T-cell (primary cell): ENCODE measurements at regions not wholly inside any gene's neighbourhood (a gene's known extent, or its start where the extent isn't known, plus 50 kb on each side); places are given as distances from the start of the nearest gene placed in this dataset.

ENCODE experiments used
- ATAC-seq, 4 experiments: fragments of 200-7000 bp in 3 of 4; fragments of 150-1000 bp in 1 of 4; cut with Tn5 transposase; replicated peaks in 1 of 4; 1 replicate in 3 of 4; 2 replicates in 1 of 4; pipeline ENCODE4 v1.10.0; 2021; ENCODE audit warnings: moderate library complexity in 3 of 4, mild to moderate bottlenecking in 2 of 4, moderate number of reproducible peaks in 1 of 4
- CTCF ChIA-PET, 2 donors: fragments of 300-600 bp; sonication (Branson Sonifier 250); formaldehyde crosslinking; loops; one replicate each; lab custom pipeline; 2022; ENCODE audit warnings: antibody characterized with exemption in 2 of 2; lab: Charles Lee
- POLR2A ChIA-PET, 2 donors: fragments of 300-600 bp; sonication (Branson Sonifier 250); formaldehyde crosslinking; loops; one replicate each; lab custom pipeline; 2022; ENCODE audit warnings: antibody characterized with exemption in 2 of 2; lab: Charles Lee
- DNase-seq, 35 experiments: peaks; one replicate each; pipeline versions ENCODE4 v3.0.0 to v3.0.0-alpha.2; 2013 to 2023
- H3K27ac ChIP-seq: one replicate; pipeline ENCODE4 v1.5.1; 2013; ENCODE audit warnings: low read length
- H3K27me3 ChIP-seq, 2 experiments: replicated peaks in 1 of 2; 1 replicate in 1 of 2; 2 replicates in 1 of 2; pipeline versions ENCODE4 v1.6.1 to v1.7.0; 2013; ENCODE audit warnings: low read length in 1 of 2, mixed read lengths in 1 of 2; ENCODE audit not compliant: control insufficient read depth in 2 of 2, insufficient read depth in 2 of 2; ENCODE audit errors: extremely low read depth in 1 of 2
- H3K36me3 ChIP-seq, 2 donors: 1 replicate in 1 of 2; 2 replicates in 1 of 2; pipeline versions ENCODE4 v1.6.1 to v1.7.0; 2013; ENCODE audit warnings: low read length in 1 of 2; ENCODE audit not compliant: control insufficient read depth in 2 of 2, insufficient read depth in 1 of 2; ENCODE audit errors: extremely low read depth in 1 of 2
- H3K4me1 ChIP-seq, 2 experiments: 1 replicate in 1 of 2; 2 replicates in 1 of 2; pipeline versions ENCODE4 v1.6.1 to v1.7.0; 2013; ENCODE audit warnings: low read length in 2 of 2, mixed read lengths in 1 of 2; ENCODE audit not compliant: insufficient read depth in 2 of 2, control insufficient read depth in 1 of 2; ENCODE audit errors: extremely low read depth in 1 of 2
- H3K4me3 ChIP-seq, 2 donors: 1 replicate in 1 of 2; 2 replicates in 1 of 2; pipeline versions ENCODE4 v1.5.1 to v1.7.0; 2013; ENCODE audit warnings: mild to moderate bottlenecking in 2 of 2, low read length in 1 of 2, moderate library complexity in 1 of 2; ENCODE audit not compliant: control insufficient read depth in 1 of 2; ENCODE audit errors: extremely low read depth in 1 of 2
- H3K9me3 ChIP-seq: 2 replicates; pipeline ENCODE4 v1.7.0; 2013
- H3K27ac Mint-ChIP-seq, 2 donors: one replicate each; pipeline ENCODE4 v1.8.0; 2020 to 2021; ENCODE audit warnings: mild to moderate bottlenecking in 2 of 2, mixed read lengths in 2 of 2
- H3K27me3 Mint-ChIP-seq, 2 donors: one replicate each; pipeline ENCODE4 v1.8.0; 2021 to 2022; ENCODE audit warnings: mixed read lengths in 2 of 2
- H3K36me3 Mint-ChIP-seq: one replicate; pipeline ENCODE4 v1.8.0; 2021; ENCODE audit warnings: mixed read lengths
- H3K4me1 Mint-ChIP-seq, 3 donors: one replicate each; pipeline ENCODE4 v1.8.0; 2020 to 2022; ENCODE audit warnings: mixed read lengths in 3 of 3, mild to moderate bottlenecking in 1 of 3
- H3K4me3 Mint-ChIP-seq, 3 donors: one replicate each; pipeline ENCODE4 v1.8.0; 2020 to 2022; ENCODE audit warnings: mild to moderate bottlenecking in 3 of 3, mixed read lengths in 3 of 3, moderate library complexity in 3 of 3
- H3K9me3 Mint-ChIP-seq, 3 donors: one replicate each; pipeline ENCODE4 v1.8.0; 2020 to 2022; ENCODE audit warnings: mixed read lengths in 3 of 3
- WGBS: methylation state at CpG from one replicate; pipeline ENCODE4 v1.1.5; 2013; ENCODE audit warnings: missing lambda C conversion rate; ENCODE audit not compliant: insufficient coverage; 5-methylcytosine and 5-hydroxymethylcytosine counted together

DNA sequence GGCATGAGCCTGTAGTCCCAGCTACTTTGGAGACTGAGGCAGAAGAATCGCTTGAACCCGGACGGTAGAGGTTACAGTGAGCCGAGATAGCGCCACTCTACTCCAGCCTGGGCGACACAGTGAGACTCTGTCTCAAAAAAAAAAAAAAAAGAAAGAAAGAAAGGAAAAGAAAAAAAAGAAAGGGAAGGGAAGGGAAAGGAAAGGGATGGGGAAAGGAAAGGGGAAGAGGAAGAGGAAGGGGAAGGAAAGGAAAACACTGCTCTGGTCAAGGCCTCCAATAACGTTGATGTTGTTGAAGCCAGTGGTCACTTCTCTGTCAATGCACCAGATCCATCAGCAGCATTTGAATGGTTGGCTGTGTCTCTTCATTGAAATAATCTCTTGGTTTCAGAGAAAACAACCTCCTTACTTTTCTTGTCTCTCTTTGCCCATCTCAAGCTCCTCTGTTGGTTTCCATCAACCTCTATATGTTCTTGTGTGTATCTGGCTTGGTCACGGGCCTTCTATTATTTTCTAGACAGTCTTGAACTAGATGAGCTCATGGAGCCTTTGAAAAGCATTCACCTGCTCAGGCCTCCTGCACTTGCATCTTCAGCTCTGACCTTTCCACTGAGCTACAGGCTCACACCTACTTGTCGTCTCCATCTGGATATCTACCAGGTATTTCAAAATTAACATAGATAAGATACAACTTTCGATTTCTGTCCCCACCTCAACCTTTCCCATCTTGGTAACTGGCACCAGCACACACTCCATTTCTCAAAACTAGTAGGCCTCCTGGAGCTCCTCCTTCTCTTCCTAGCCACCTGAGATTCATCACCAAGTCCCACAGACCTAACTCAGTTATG lies 69.4 kb upstream of the LAPTM4A start:
- POLR2A ChIA-PET = no interaction called here
- Mint-ChIP-seq H3K27ac (no peak overlapping the region), H3K4me3 (no peak overlapping the region), H3K27me3 (peaks cover 8 to 10% of the 10 kb centered on the region in 2 donors), H3K9me3 (no peaks in the 10 kb centered on the region), H3K4me1 (no peaks in the 10 kb centered on the region), H3K36me3 (no peaks in the 10 kb centered on the region)
- no peak for ATAC-seq
- Histone ChIP-seq H3K4me1 (no peaks in the 10 kb centered on the region), H3K9me3 (no peaks in the 10 kb centered on the region), H3K27me3 (peaks cover 0 to 23% of the 10 kb centered on the region in 2 experiments), H3K27ac (no peak overlapping the region), H3K36me3 (no peaks in the 10 kb centered on the region), H3K4me3 (no peak overlapping the region)
- no peak for DNase-seq
- CTCF ChIA-PET = interaction anchor here in 1 of 2 donors (0.6 kb wide), 2 partner anchors 15 to 151 kb away, joined by 3 to 4 read pairs; no protein-coding TSS in a partner anchor
- WGBS = 93% methylated on average over 6 of the region's 10 CpGs

DNA sequence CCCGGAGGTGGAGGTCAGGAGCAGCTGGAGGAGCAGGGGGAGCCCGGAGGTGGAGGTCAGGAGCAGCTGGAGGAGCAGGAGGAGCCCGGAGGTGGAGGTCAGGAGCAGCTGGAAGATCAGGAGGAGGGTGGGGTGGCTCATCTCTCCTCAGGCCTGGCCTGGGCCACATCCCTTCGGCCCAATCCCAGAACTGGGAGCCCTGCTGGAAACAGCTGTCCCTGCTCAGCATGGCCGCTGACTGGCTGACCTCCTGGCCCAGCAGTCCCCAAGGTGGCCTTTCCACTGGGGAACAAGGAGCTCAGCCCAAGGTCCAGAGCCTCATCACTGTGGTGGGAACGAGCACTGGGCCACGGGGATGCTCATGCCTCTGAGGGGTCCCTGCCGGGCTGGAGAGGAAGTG lies 66.6 kb upstream of the LAPTM4A start:
- H3K27me3 Mint-ChIP-seq = peaks cover 7 to 10% of the 10 kb centered on the region in 2 donors
- H3K27me3 ChIP-seq = peaks cover 0 to 33% of the 10 kb centered on the region in 2 experiments
- H3K36me3 ChIP-seq = no peaks in the 10 kb centered on the region
- CTCF ChIA-PET = interaction anchor here in 1 of 2 donors (0.6 kb wide), 1 partner anchor 34 kb away, joined by 3 read pairs; no protein-coding TSS in a partner anchor
- no peaks in the 10 kb centered on the region for H3K4me1 ChIP-seq
- WGBS = 77% methylated on average over 7 of the region's 8 CpGs
- no peak overlapping the region for H3K27ac ChIP-seq
- no peaks in the 10 kb centered on the region for H3K36me3 Mint-ChIP-seq
- ATAC-seq (no peak), DNase-seq (no peak)
- H3K27ac Mint-ChIP-seq = no peak overlapping the region
- H3K4me3 Mint-ChIP-seq = no peak overlapping the region
- no peaks in the 10 kb centered on the region for H3K9me3 ChIP-seq
- no peaks in the 10 kb centered on the region for H3K9me3 Mint-ChIP-seq
- no peak overlapping the region for H3K4me3 ChIP-seq
- POLR2A ChIA-PET = no interaction called here
- no peaks in the 10 kb centered on the region for H3K4me1 Mint-ChIP-seq

DNA sequence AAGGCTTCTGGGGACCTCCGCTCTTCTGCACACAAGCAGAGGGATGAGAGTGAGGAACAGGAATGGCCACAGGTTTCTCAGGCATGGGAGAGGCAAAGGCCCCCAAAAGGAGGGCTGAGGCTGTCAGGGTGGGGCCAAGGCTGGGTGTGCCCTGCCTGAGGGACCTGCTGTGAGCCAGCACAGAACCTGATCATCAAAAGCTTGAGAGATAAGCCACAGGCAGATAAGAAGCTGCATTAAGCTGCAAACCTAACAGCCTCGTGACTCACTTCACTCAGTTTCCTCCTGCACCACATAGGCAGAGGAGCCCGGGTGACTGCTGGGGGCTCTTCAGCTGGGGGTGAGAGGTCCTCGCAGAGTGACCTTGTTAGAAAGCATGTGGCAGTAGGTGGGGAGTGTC lies 64.5 kb upstream of the LAPTM4A start:
- WGBS = 83% methylated on average over 1 of the region's 4 CpGs
- Mint-ChIP-seq H3K27me3 (peaks cover 3 to 4% of the 10 kb centered on the region in 2 donors), H3K9me3 (no peaks in the 10 kb centered on the region), H3K4me3 (no peak overlapping the region), H3K4me1 (no peaks in the 10 kb centered on the region), H3K36me3 (no peaks in the 10 kb centered on the region), H3K27ac (no peak overlapping the region)
- CTCF ChIA-PET = no interaction called here
- Histone ChIP-seq H3K9me3 (no peaks in the 10 kb centered on the region), H3K27me3 (peaks cover 0 to 35% of the 10 kb centered on the region in 2 experiments), H3K36me3 (no peaks in the 10 kb centered on the region), H3K4me3 (no peak overlapping the region), H3K4me1 (no peaks in the 10 kb centered on the region), H3K27ac (no peak overlapping the region)
- ATAC-seq = no peak
- POLR2A ChIA-PET = no interaction called here
- no peak for DNase-seq

DNA sequence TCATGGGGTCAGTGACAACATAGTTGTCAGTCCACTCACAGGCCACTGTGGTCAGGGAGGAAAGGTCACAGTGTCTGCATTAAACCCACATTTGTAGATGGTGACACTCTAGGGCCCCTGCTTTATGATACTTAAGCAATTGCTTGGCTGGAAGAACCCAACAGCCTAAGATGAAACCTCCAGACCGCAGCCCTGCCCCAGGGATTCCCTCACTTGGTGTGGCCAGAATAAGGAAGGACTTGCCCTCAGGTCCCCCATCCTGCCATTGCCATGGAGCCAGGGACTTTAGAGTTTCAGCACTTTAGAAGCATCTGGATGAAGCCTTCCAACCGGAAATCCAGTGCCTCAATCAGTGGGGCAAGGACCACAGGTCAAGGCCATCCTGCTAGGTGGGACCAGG lies 63.9 kb upstream of the LAPTM4A start:
- ChIA-PET CTCF (interaction anchor here in 1 of 2 donors (0.5 kb wide), 1 partner anchor 74 kb away, joined by 4 read pairs; no protein-coding TSS in a partner anchor), POLR2A (no interaction called here)
- H3K27ac Mint-ChIP-seq = no peak overlapping the region
- no peaks in the 10 kb centered on the region for H3K4me1 Mint-ChIP-seq
- no peaks in the 10 kb centered on the region for H3K4me1 ChIP-seq
- 70% methylated on average over 2 of the region's 2 CpGs for WGBS
- H3K36me3 ChIP-seq = no peaks in the 10 kb centered on the region
- H3K27ac ChIP-seq = no peak overlapping the region
- no peak for DNase-seq
- no peaks in the 10 kb centered on the region for H3K36me3 Mint-ChIP-seq
- H3K27me3 Mint-ChIP-seq = peaks cover 4 to 5% of the 10 kb centered on the region in 2 donors
- ATAC-seq = no peak
- H3K27me3 ChIP-seq = peaks cover 0 to 37% of the 10 kb centered on the region in 2 experiments
- H3K9me3 Mint-ChIP-seq = no peaks in the 10 kb centered on the region
- H3K4me3 Mint-ChIP-seq = no peak overlapping the region
- no peaks in the 10 kb centered on the region for H3K9me3 ChIP-seq
- no peak overlapping the region for H3K4me3 ChIP-seq

DNA sequence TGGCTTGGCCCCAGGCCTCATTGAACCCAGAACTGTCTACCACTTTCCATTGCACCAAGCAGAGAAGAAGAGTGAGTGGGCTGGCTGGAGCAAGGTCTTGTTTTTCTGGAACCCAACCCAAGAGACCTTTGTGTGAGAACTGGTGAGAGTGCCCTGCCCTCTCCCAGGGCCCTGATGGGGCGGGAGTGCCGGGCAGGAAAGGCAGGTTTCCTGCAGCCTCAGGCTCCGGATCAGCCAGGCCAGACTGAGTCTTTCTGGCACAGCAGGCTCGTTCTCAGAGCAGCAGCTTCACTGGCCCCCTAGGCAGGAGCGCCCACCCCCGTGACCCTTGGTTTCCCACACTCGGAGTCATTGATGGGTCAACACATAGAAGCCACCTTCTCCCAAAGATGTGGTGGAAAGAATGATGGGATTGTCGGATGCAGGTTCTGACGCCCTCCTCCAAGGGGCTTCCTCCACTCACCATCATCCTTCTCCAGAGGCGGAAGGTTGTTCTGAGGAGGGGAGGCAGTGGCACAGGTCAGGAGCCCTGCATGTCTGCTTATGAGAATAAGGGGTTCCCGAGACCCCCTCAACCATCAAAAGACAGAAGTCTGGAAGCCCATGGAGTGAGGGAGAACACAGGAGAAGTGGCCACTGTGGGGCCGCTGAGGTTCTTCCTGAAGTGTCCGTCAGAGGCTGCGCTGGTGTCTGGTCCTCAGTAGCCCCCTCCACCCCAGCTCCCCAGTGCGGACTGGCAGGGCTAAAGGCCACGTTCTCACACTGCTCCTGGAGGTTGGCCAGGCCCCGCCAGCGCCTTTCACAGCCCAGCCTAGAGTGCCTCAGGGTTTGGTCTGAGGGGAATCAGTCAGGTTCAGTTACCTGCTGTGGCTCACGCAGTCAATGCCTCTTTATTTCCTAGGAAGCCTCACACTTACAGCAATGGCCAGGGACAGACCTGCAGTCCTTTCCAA lies 62.8 kb upstream of the LAPTM4A start:
- no peak overlapping the region for H3K4me3 ChIP-seq
- CTCF ChIA-PET = no interaction called here
- H3K36me3 ChIP-seq = no peaks in the 10 kb centered on the region
- POLR2A ChIA-PET = no interaction called here
- no peaks in the 10 kb centered on the region for H3K36me3 Mint-ChIP-seq
- H3K27me3 ChIP-seq = peaks cover 0 to 41% of the 10 kb centered on the region in 2 experiments
- no peak overlapping the region for H3K27ac ChIP-seq
- no peaks in the 10 kb centered on the region for H3K9me3 Mint-ChIP-seq
- H3K4me1 Mint-ChIP-seq = no peaks in the 10 kb centered on the region
- H3K27me3 Mint-ChIP-seq = peaks cover 6 to 13% of the 10 kb centered on the region in 2 donors
- H3K4me1 ChIP-seq = no peaks in the 10 kb centered on the region
- DNase-seq (no peak), ATAC-seq (no peak)
- no peaks in the 10 kb centered on the region for H3K9me3 ChIP-seq
- H3K4me3 Mint-ChIP-seq = no peak overlapping the region
- H3K27ac Mint-ChIP-seq = no peak overlapping the region
- WGBS = 23% methylated on average over 5 of the region's 19 CpGs

DNA sequence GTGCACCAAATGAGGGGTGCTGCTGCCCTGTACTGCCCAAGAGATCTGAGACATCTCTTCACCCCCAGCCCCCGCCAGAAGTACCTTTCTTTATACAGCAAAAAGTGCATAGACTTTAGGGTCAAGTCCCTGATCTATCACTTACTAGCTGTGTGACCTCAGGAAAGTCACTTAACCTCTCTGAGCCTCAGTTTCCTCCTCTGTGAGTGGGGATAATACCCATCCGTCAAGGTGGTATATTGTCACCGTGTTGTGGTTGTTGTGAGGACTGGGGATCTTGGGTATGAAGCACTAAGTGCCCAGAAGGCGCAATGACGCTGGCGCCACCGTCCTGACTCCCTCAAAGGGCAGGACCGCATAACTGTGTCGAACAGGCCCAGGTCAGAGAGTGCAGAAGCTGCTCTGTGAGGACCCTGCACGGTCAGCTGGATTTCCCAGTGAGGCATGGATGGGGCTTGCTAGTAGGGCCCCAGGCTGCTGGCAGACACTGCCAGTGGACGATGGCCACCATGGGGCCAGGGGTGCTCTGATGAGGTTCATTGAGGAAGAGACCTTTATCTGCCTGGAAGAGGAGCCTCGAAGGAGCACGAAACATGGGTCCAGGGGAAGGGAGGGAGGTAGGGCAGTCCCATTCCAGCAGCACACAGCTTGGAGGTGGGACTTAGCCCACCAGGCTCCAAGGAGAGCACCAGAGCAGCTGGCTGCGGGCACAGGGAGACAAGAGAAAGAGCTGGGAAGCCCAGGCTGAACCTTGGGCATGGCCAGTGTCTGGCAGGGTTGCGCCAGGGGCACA lies 61.8 kb upstream of the LAPTM4A start:
- POLR2A ChIA-PET = no interaction called here
- Mint-ChIP-seq H3K4me1 (no peaks in the 10 kb centered on the region), H3K4me3 (no peak overlapping the region), H3K36me3 (no peaks in the 10 kb centered on the region), H3K27ac (no peak overlapping the region), H3K27me3 (peaks cover 3 to 19% of the 10 kb centered on the region in 2 donors), H3K9me3 (no peaks in the 10 kb centered on the region)
- ATAC-seq = no peak
- H3K27me3 ChIP-seq = peaks cover 0 to 37% of the 10 kb centered on the region in 2 experiments
- CTCF ChIA-PET = no interaction called here
- no peaks in the 10 kb centered on the region for H3K9me3 ChIP-seq
- H3K36me3 ChIP-seq = no peaks in the 10 kb centered on the region
- H3K4me3 ChIP-seq = no peak overlapping the region
- WGBS = 80% methylated on average over 14 of the region's 15 CpGs
- H3K4me1 ChIP-seq = no peaks in the 10 kb centered on the region
- H3K27ac ChIP-seq = no peak overlapping the region
- DNase-seq = no peak
